Activated CD4-positive, alpha-beta T cell treated with anti-CD3 and anti-CD28 coated beads, Interleukin-2, Interleukin-4, amounts not matched to agents 100 ng/mL and 50 ng/mL, durations not matched to agents 16 hours and 8 hours (primary cell): ENCODE measurements at regions not wholly inside any gene's neighbourhood (a gene's known extent, or its start where the extent isn't known, plus 50 kb on each side); places are given as distances from the start of the nearest gene placed in this dataset.

Experiments
- DNase-seq: peaks from one replicate; pipeline ENCODE4 v3.0.0-alpha.2; 2020; ENCODE audit warnings: low spot score

DNA sequence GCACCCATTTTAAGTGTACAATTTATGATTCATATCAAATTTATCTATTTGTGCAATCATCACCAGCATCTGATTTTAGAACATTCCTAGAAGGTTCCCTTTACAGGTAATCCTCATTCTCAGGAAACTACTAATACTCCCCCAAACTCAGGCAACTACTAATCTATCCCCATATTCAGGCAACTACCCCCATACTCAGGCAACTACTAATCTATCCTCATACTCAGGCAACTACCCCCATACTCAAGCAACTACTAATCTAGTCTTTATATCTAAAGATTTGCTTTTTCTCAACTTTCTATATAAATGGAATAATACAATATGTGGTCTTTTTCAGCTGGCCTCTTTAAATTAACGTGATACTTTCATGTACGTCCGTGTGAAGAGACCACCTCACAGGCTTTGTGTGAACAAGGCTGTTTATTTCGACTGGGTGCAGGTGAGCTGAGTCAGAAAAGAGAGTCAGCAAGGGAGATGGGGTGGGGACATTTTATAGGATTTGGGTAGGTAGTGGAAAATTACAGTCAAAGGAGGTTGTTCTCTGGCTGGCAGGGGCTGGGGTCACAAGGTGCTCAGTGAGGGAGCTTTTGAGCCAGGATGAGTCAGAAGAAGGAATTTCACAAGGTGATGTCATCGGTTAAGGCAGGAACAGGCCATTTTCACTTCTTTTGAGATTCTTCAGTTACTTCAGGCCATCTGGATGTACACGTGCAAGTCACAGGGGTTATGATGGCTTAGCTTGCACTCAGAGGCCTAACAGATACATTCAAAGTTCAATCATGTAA, 1444.5 kb upstream of the CADM2 start:
- DNase-seq: no peak

DNA sequence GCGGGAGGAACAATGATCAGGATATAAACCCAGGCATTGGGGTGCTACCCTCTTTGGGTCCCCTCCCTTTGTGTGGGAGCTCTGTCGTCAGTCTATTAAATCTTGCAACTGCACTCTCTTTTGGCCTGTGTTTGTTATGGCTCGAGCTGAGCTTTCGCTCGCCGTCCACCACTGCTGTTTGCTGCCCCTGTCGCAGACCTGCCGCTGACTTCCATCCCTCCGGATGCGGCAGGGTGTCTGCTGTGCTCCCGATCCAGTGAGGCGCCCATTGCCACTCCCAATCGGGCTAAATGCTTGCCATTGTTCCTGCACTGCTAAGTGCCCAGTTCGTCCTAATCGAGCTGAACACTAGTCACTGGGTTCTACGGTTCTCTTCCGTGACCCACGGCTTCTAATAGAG, 1443.7 kb upstream of the CADM2 start:
- no peak for DNase-seq

DNA sequence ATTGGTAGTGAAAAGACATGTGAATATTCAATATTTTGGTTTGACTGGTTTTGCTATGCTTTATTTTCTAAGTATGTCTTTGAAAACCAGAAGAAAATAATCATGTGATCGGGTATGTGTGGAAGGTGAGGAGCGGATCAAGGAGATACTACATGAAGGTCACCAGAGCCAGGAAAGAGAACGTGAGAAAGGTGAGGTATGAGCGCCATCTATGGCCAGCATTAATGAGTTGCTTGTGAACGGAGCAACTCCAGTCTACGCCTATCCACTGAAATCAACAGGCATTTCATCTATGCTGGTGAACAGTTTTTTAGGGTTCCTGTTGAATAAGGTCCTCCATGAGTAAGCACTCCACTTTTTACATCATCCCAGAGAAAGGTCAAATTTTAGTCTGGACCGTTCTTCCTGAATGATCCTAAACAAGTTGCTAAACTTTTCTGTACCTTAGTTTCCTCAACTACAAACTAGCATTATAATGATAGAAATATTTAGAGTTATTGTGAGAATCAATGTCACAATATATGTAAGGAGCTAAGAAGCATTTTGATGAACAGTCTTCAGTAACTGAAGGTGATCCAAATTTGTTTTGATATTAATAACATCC, 1435.2 kb upstream of the CADM2 start:
- DNase-seq: peak; percentile 14

DNA sequence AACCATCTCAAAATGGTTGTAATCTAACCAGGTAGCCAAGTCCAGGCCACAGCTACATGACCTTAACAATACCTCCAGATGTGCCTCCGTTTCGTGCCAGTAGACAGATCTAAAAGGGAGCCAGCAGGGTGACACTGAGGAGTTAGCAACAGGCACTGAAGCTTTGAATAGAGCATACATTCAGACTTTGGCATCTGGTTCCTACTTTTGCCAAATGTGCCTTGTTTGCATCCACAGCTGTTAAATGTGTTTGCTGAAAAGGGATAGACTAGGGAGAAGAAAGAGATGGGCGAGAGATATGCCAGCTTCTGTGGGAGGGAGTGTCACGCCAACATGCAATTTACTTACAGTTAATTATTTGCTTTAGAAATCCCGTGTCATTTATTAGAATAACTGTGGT, 1433.9 kb upstream of the CADM2 start:
- DNase-seq: no peak

DNA sequence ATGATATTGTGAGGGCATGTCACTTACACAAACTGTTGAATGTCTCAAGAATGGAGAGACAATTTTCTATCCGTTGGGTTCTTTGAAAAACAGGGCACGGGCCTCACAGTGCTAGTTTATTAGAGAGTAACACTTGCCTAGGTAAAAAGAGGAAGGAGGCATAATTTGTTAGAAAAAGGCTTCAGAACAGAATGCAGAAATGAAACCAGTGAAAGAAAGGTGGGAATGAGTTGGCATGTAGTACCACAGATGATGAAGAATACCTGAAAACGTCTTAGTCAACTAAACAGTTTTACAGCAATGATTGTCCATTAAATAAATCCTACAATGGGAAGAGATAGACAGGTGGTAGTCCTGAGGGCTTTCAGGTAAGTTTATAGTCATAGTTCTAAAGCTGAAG, 1399.7 kb upstream of the CADM2 start:
- no peak for DNase-seq

DNA sequence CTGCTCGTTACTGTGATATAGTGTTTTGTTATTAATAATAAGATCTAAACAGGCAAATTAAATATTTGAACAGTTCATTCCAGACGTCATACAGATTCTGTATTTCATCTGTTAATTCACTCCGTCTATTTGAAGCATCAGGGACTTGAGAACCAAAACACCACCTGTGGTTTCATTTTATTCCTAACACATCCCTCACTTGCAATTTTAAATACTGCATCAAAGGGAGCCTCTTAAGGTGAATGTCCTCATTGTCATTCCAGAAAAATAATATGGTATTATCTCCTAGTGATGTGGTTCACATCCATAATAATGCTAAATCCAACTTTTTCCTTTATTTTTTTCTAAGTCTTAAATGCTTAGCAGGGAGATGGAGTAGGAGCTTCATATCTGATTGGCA, 1390.9 kb upstream of the CADM2 start:
- DNase-seq: no peak

DNA sequence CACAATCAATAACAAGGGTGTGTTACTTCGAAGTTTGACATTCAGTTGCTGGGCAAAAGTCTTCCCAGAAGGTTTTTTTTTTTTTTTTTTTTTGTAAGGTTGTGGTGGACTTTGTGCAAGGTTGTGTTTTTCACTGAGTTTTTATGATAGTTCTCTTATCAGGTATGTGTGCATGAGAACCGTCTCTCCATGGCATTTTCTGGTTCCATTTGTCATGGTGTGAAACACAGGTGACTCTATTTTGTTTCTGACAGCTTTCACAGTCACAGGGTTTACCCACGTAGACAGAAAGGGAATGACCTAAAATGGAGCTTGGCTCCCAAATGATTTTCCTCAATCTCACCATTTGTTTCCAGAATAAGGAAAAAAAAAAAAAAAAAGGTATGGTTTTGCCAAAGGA, 1377.2 kb upstream of the CADM2 start:
- no peak for DNase-seq

DNA sequence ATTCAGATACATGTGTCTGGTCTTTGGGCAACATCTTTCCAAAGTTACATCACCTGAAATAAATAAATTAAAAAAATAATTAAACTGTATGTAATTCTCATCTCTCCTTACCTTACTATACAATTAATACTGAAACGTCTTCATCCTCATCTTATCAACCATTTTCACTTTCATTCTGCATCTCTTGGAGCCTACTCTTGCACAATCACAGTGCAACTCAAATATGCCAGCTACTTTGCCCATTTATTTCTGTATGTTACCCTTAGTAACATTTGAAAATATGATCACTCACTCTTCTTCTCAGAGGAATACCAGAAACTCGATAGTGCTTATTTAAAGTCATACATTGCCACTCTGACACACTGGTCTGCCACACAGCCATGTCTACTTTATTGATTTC, 1357.1 kb upstream of the CADM2 start:
- DNase-seq: no peak

DNA sequence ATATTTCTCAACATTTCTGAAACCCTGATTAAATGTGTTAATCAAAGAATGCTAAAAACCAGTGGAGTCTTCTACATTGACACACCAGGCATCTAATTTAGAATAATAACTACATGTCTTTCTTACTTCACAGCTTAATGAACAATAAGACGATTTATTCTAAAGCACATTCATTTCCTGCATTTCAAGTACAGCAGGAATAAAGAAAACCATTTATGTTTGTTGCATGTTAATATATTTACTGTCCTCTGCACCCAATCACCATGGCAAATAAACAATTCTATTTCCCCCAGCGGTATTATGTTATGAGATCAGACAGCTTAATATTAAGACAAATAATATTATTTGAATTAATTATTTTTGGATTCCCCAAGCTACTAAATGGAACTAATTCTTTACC, 1336.3 kb upstream of the CADM2 start:
- DNase-seq: no peak

DNA sequence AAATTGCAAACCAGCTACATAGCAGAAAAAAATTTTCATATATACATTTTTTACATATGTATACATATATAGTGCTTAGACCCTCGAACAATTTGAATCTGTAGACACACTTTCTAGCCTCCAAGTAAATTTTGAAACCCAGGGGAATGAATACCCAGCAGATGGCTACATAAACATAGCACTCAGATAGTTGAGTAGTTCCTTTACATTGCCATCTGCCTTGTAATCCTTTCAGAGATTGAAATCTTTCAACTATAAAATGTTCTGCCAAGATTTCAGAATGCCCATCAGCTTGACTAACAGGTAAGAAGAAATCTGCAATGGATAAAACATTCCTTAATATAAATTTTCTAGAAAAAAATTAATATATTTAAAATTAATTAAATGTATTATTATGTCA, 1333.5 kb upstream of the CADM2 start:
- no peak for DNase-seq

DNA sequence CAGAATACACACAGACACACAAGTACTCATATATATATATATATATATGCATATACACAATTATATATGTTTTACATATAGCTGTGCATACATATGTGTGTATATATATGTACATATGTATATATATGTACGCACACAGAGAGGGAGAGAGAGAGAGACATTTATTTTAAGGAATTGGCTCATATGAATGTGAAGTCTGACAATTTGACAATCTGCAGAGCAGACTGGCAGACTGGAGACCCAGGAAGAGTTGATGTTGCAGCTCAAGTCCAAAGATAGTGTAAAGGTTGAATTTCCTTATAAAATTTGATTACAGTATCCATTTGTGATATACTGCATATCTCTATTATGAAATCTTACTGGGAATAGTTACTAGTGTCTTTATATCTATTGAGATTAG, 1330.3 kb upstream of the CADM2 start:
- DNase-seq: no peak

DNA sequence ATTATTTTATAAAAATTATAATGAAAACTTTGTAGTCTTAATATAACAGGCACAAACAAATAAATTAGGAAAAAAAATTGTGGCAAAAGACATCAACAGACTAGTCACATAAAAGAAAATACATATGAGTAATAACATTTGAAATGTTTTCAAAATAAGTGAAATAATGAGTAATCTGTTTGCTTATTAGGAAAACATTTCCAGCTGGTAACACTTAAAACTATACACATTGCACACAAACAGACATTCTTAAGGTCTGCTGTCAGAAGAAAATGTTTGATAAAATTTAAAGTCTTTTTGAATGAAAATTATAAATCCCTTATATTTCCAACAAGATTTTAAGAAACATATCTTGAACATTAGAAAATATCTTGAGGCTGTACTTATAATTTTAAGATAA, 1326.3 kb upstream of the CADM2 start:
- no peak for DNase-seq

DNA sequence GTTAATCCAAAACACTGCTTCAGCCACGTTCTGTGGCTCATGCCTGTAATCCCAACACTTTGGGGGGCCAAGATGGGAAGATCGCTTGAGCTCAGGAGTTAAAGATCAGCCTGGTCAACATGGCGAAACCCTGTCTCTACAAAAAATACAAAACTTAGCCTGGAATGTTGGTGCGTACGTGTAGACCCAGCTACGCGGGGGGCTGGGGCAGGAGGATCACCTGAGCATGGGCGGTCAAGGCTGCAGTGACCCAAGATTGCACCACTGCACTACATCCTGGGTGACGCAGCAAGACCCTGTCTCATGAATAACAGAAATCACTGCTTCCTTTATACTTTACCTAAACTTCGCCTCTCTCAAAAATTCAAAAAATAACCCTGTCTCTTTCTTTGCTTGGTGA, 1325.0 kb upstream of the CADM2 start:
- DNase-seq: no peak

DNA sequence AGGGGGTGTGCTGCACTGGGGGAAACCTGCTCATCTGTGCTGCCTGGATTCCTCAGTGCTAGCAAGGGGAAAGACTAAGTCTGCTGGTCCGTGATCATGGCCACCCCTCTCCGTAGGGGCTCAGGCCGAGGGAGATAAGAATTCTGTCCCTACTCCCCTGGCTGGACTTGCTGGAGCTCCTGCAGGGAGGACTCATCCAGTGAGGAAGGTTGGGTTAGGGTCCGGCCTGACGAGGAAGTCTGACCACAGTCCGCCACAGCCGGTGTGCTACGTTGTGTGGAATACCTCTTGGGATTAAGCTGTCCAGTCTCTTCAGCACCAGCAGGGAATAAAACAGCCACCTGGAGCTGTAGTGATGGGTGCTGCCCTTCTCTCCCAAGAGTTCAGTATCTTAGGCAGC, 1309.1 kb upstream of the CADM2 start:
- no peak for DNase-seq

DNA sequence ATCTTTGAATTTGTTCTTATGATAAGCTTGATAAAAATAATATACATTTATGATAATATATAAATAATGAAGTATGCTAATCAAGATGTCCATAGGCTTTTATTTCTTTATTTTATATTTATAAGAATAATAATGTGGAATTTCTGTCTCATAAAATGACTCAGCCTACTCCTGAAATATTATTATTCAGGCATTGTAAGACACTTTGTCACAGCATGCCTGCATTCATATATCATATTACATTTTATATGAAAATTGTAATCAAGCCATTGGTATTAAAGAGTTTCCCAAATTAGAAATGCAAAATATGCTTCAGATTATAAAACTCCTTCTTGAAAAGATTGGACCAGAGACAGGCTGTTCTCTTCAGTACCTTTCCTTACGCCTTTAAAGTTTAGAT, 1303.7 kb upstream of the CADM2 start:
- DNase-seq: no peak

DNA sequence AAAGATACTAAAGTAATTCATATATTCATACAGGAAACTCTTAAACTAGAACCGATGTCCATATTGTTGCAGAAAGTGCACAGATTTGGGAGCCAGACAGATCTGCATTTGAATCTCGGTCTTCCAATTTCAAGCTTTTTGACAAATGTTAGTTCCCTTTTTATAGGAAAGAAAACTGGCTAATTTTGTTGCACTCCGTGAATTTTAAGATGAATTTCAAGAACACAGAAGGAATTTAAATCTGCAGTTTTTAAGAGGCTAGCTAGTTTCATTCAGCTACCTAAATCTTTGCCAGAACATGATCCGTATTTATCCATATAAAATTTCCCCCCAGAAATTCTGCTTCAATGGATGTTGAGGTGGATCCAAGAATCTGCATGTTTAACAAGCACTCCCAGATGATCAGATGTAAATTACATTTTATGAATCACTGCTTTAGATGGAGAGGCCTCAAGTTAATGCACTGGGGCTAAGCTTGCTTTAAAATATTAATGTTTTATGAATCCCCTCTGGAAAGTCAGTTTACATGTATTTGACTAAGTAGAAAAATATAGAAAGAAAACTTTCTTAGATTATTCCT, 1296.3 kb upstream of the CADM2 start:
- DNase-seq: no peak

DNA sequence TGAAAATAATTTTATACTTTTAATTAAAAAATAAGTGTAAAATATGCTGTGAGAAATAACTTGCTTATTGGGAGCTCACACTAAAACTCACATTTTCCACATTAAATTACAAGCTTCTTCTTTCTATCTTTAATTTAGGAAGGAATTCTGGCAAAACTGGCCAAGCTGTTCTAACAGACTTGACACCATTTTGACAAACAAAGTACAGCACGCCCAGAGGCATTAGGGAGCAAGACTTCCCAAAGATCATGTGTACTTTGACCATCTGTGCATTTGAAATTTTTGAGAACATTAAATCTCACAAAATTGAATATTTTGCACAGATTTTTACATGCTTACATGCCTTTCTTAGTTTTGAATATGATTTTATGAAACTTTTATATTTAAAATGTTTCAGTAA, 1288.4 kb upstream of the CADM2 start:
- DNase-seq: no peak

DNA sequence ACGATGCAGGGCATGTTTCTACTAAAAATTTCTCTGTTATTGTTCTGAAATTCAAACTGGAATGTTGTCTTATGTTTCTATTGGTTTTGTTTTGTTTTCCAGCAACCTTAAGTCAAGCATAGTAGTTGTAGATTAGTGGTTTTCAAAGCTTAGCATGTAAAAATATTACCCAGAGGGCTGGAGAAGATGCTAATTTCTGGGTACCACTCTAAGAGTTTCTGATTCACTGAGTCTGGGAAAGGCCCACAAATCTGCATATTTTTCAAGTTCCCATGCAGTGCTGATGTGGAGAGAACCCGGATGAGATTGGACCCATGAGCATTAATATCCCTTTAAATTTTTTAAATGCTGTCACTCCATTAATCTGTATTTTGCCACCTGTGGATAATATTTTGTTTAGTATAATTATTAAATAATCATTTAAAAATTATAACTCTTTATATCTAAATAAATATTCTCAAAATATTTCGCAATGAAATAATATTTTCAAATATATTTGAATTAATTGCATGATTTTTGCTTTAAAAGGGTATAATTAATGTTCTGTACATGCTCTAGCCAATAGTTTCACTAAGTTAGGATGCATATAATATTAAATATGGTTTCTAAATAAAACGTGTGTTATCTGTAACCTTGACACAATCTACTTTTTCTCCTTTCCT, 1274.7 kb upstream of the CADM2 start:
- DNase-seq: no peak

DNA sequence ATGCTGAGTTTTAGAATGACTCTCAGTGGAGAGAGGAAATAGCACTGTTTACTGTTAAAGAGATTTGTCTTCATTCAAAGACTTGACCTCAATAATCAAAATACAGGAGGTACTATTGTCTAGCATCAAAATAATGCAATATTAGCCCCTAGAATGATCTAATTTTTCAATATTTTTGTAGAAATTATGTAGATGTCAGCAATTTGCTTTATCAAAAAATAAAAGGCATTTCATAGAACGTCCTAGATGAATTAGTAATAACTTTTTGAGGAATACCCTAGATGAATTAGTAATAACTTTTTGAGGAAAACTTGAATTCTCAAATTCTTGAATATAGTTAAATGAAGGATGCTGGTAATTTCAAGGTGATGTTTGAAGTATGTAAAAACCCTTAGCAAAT, 1252.1 kb upstream of the CADM2 start:
- no peak for DNase-seq

DNA sequence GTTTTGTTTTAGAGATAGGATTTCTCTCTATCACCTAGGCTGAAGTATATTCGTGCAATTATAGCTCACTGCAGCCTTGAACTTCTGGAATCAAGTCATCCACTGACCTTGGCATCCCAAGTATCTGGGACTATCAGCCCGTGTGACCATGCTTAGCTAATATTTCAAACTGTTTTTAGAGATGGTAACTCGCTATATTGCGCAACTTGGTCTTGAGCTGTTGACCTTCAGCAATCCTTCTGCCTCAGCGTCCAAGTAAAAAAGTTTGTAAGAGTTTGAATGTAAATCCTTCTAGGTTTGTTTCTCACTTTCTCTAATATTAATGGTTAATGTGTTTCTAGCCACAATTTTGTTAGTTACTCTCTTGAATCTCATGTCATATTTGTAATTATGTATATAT, 1243.5 kb upstream of the CADM2 start:
- no peak for DNase-seq

DNA sequence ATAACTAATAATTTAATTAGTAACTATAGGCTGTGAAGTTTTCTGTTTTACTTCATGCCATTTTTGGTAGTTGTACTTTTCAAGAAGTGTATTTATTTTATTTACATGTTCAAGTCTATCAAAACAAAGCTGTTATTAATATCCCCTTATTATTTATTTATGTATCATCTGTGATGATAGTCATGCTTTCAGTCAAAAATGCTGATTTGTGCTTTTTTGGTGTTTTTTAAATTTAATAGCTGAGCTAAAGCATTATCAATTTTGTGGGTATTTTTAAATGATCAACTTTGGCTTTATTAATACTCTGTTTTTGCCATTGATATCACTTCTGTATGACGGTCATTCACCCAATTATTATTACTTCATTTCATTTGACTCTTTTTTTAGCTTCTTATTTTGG, 1229.2 kb upstream of the CADM2 start:
- DNase-seq: no peak

DNA sequence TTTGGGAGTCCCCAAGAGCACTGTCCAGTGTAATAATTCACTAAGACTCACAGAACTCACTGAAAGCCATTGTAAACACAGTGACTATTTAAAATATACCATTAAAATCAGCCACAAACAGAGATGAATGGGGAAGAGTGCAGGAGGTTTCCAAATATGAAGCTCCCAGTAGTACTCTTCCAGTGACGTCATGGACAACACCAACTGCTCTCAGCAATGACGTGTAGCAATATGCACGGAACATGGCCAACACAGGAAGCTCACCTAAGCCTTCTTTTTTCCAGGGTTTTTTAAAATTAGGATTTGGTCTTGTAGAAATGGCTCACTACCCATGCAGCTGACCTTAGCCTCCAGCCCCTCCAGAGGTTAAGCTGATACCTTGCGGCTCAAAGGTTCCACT, 1224.1 kb upstream of the CADM2 start:
- DNase-seq: no peak

DNA sequence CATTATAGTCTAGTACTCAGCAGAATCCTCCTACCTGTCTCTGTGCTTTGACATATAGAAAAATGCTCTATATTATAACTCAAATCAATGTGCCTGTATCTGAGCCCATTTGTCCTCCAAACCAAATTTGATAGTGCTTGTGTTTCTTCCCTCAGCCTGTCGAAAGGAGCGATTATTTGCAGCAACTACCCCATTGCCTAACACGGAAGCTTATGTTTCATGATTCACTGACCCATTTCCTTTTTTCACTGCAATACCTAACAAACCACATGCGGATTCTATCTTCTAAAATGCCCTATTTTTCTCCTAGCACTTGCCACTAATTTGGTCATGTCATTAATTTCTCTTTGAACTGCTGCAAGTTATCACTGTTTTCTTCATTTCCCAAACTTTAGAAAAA, 1220.6 kb upstream of the CADM2 start:
- DNase-seq: no peak
